HG03565 (cell line): ENCODE measurements at regions not wholly inside any gene's neighbourhood (a gene's known extent, or its start where the extent isn't known, plus 50 kb on each side); places are given as distances from the start of the nearest gene placed in this dataset.
"Not testable (repeated sequence)": the region's sequence is repeated elsewhere in the genome, so short reads cannot be mapped to it uniquely, and the experiment has no call there.

ENCODE experiments used
- ATAC-seq: cut with Tn5 transposase; IDR thresholded peaks from one replicate; pipeline ENCODE4 v1.9.1; 2021; ENCODE audit warnings: mild to moderate bottlenecking, moderate library complexity; ENCODE audit not compliant: unreplicated experiment

GRCh38 chr7:69539531-69539930, 58.7 kb upstream of the AUTS2 start:
- ATAC-seq = no peak

GRCh38 chr7:69540287-69540686, 58.0 kb upstream of the AUTS2 start:
- no peak for ATAC-seq

GRCh38 chr7:69541779-69542432, 56.4 kb upstream of the AUTS2 start:
- ATAC-seq = not testable (repeated sequence)

DNA sequence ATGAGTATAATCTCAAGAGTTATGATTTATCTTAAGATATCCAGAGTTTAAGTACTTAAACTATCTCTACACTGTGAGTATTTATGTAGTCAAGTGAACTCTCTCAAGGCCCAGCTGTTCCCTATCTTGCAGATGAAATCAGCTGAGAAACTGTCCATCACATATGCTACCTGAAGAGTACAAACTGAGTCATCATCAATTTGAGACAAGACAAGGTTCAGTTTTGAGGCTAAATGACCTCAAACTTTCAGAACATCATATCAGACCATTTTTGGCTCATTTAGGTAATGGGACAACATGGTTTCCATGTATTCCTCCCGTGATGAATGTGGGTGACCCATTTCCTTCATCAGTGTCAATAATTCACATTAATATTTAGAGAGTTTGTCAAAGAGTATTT, 53.1 kb upstream of the AUTS2 start:
- ATAC-seq = no peak
